Stomach (tissue), 8 donors: ENCODE measurements at regions not wholly inside any gene's neighbourhood (a gene's known extent, or its start where the extent isn't known, plus 50 kb on each side); places are given as distances from the start of the nearest gene placed in this dataset.

Experiments
- DNase-seq, 2 donors: peaks; one replicate each; pipeline versions ENCODE4 v3.0.0 to v3.0.0-alpha.2; 2013 to 2019
- H3K27ac ChIP-seq, 5 donors: fragments of 200-600 bp in 4 of 5; sonication (generic) in 4 of 5; one replicate each; pipeline ENCODE4 v1.5.1; 2013 to 2019; ENCODE audit warnings: mild to moderate bottlenecking in 1 of 5, moderate library complexity in 1 of 5
- H3K27me3 ChIP-seq, 3 donors: fragments of 200-600 bp; sonication (generic); one replicate each; pipeline ENCODE4 v1.5.1; 2017 to 2019; ENCODE audit warnings: mixed run types in 1 of 3
- H3K36me3 ChIP-seq, 4 donors: fragments of 200-600 bp; sonication (generic); 1 replicate in 3 of 4; 2 replicates in 1 of 4; pipeline ENCODE4 v1.5.1; 2016 to 2019
- H3K4me1 ChIP-seq, 4 donors: fragments of 200-600 bp; sonication (generic); one replicate each; pipeline ENCODE4 v1.5.1; 2016 to 2019
- H3K4me3 ChIP-seq, 4 donors: fragments of 200-600 bp; sonication (generic) in 3 of 4; one replicate each; pipeline ENCODE4 v1.5.1; 2016 to 2019; ENCODE audit warnings: mild to moderate bottlenecking in 1 of 4
- H3K9me3 ChIP-seq, 4 donors: fragments of 200-600 bp; sonication (generic); one replicate each; pipeline ENCODE4 v1.5.1; 2016 to 2019
- CTCF ChIP-seq, 7 experiments: fragments of 450-650 bp in 4 of 7; fragments of 200-600 bp in 3 of 7; sonication (generic) in 3 of 7; IDR thresholded peaks; one replicate each; pipeline ENCODE4 v1.5.1; 2016 to 2019; ENCODE audit warnings: antibody characterized with exemption in 7 of 7, control low read depth in 2 of 7, mild to moderate bottlenecking in 1 of 7
- EP300 ChIP-seq: sonication (generic); formaldehyde crosslinking; IDR thresholded peaks from one replicate; pipeline ENCODE4 v1.6.1; 2017; ENCODE audit warnings: antibody characterized with exemption
- POLR2A ChIP-seq, 4 donors: fragments of 450-650 bp; IDR thresholded peaks; one replicate each; pipeline ENCODE4 v1.6.1; 2016; ENCODE audit warnings: antibody characterized with exemption in 4 of 4, control low read depth in 2 of 4, mild to moderate bottlenecking in 1 of 4, moderate library complexity in 1 of 4
- POLR2AphosphoS5 ChIP-seq, 3 donors: sonication (generic); formaldehyde crosslinking; IDR thresholded peaks; one replicate each; pipeline ENCODE4 v1.6.1; 2016; ENCODE audit warnings: antibody characterized with exemption in 3 of 3
- WGBS, 5 donors: extraction: QIAGEN DNeasy Blood & Tissue Kit in 3 of 5; methylation state at CpG; one replicate each; pipeline versions ENCODE4 v1.1.5 to v1.1.7; 2013 to 2018; 5-methylcytosine and 5-hydroxymethylcytosine counted together
- intact Hi-C: fragments of 100-400 bp; cut with DNase I; formaldehyde crosslinking; loops from one replicate; pipeline ENCODE4 v1.15.1; 2023; ENCODE audit warnings: low total_unique reads
- donor health status: healthy with polysubstance abuse.
- donor health status: Bipolar disorder and iron deficiency.
- donor health status: healthy.

- no peak for TF ChIP-seq POLR2A (IDR thresholded peaks at IDR 0.05)
- no peaks in the 10 kb centered on the region for H3K4me1 ChIP-seq
- intact Hi-C loops, result no loop called here
- no peak for DNase-seq
- WGBS, 5 donors, result 23 to 52% (median 36%) methylated on average over 1 of the region's 1 CpG
- no peaks in the 10 kb centered on the region for H3K36me3 ChIP-seq
- H3K27ac ChIP-seq, result no peak overlapping the region
- no peaks in the 10 kb centered on the region for H3K9me3 ChIP-seq
- no peak overlapping the region for H3K4me3 ChIP-seq
- no peaks in the 10 kb centered on the region for H3K27me3 ChIP-seq
These were observed 808.7 kb upstream of the PIK3C3 start for GRCh38 chr18:41146301-41146700.

GRCh38 chr18:41145516-41145915, 809.5 kb upstream of the PIK3C3 start:
- H3K27me3 ChIP-seq, result no peaks in the 10 kb centered on the region
- H3K36me3 ChIP-seq, result no peaks in the 10 kb centered on the region
- no peaks in the 10 kb centered on the region for H3K9me3 ChIP-seq
- H3K4me1 ChIP-seq, result no peaks in the 10 kb centered on the region
- DNase-seq, result no peak
- no peak for TF ChIP-seq CTCF (IDR thresholded peaks at IDR 0.05)
- TF ChIP-seq POLR2A (IDR thresholded peaks at IDR 0.05), result no peak
- TF ChIP-seq EP300, result no peak
- TF ChIP-seq POLR2AphosphoS5 (IDR thresholded peaks at IDR 0.05), result no peak
- H3K27ac ChIP-seq, result no peak overlapping the region
- intact Hi-C loops, result no loop called here
- H3K4me3 ChIP-seq, result no peak overlapping the region

GRCh38 chr18:41144441-41144840, 810.6 kb upstream of the PIK3C3 start:
- H3K4me3 ChIP-seq, result no peak overlapping the region
- no peak overlapping the region for H3K27ac ChIP-seq
- no peaks in the 10 kb centered on the region for H3K9me3 ChIP-seq
- no peaks in the 10 kb centered on the region for H3K36me3 ChIP-seq
- H3K4me1 ChIP-seq, result no peaks in the 10 kb centered on the region
- no peaks in the 10 kb centered on the region for H3K27me3 ChIP-seq
- TF ChIP-seq POLR2A (IDR thresholded peaks at IDR 0.05) (no peak), CTCF (IDR thresholded peaks at IDR 0.05) (no peak), EP300 (no peak), POLR2AphosphoS5 (IDR thresholded peaks at IDR 0.05) (no peak)
- 88 to 94% (median 92%) methylated on average over 1 of the region's 1 CpG for WGBS, 5 donors
- intact Hi-C loops, result no loop called here
- no peak for DNase-seq

- Histone ChIP-seq H3K27ac (no peak overlapping the region), H3K9me3 (no peaks in the 10 kb centered on the region), H3K4me1 (no peaks in the 10 kb centered on the region), H3K27me3 (no peaks in the 10 kb centered on the region), H3K4me3 (no peak overlapping the region), H3K36me3 (no peaks in the 10 kb centered on the region)
- TF ChIP-seq CTCF (IDR thresholded peaks at IDR 0.05) (no peak), EP300 (no peak), POLR2A (IDR thresholded peaks at IDR 0.05) (no peak), POLR2AphosphoS5 (IDR thresholded peaks at IDR 0.05) (no peak)
- DNase-seq, result no peak
- WGBS, 5 donors, result 77 to 88% (median 80%) methylated on average over 3 of the region's 3 CpGs
- intact Hi-C loops, result no loop called here
These were observed 814.5 kb upstream of the PIK3C3 start for GRCh38 chr18:41140506-41140905.

- Histone ChIP-seq H3K9me3 (no peaks in the 10 kb centered on the region), H3K4me1 (no peaks in the 10 kb centered on the region), H3K27ac (no peak overlapping the region), H3K4me3 (no peak overlapping the region), H3K27me3 (no peaks in the 10 kb centered on the region), H3K36me3 (no peaks in the 10 kb centered on the region)
- WGBS, 5 donors, result 63 to 78% (median 74%) methylated on average over 1 of the region's 1 CpG
- intact Hi-C loops, result no loop called here
- no peak for TF ChIP-seq EP300
- TF ChIP-seq POLR2A (IDR thresholded peaks at IDR 0.05), result no peak
- no peak for TF ChIP-seq POLR2AphosphoS5 (IDR thresholded peaks at IDR 0.05)
- no peak for TF ChIP-seq CTCF (IDR thresholded peaks at IDR 0.05)
- DNase-seq, result no peak
These were observed 819.9 kb upstream of the PIK3C3 start for GRCh38 chr18:41135146-41135545.
